Activated naive CD8-positive, alpha-beta T cell treated with anti-CD3 and anti-CD28 coated beads, Interleukin-2, amount 10 ng/mL, durations not matched to agents 7 days and 5 days (primary cell): ENCODE measurements at regions not wholly inside any gene's neighbourhood (a gene's known extent, or its start where the extent isn't known, plus 50 kb on each side); places are given as distances from the start of the nearest gene placed in this dataset.
"Not testable (repeated sequence)": the region's sequence is repeated elsewhere in the genome, so short reads cannot be mapped to it uniquely, and the experiment has no call there.

Source experiments
- ATAC-seq: fragments of 150-1000 bp; cut with Tn5 transposase; one replicate; pipeline ENCODE4 v1.10.0; 2021; ENCODE audit warnings: low read depth, moderate library complexity
- POLR2A ChIA-PET: fragments of 350-600 bp; sonication (Branson Sonifier 250); formaldehyde crosslinking; loops from one replicate; lab custom pipeline; 2021; ENCODE audit warnings: antibody characterized with exemption; lab: Charles Lee
- DNase-seq: peaks from one replicate; pipeline ENCODE4 v3.0.0; 2021
- H3K27ac Mint-ChIP-seq: one replicate; pipeline ENCODE4 v1.8.0; 2022; ENCODE audit warnings: mild to moderate bottlenecking, mixed read lengths
- H3K27me3 Mint-ChIP-seq: one replicate; pipeline ENCODE4 v1.8.0; 2022; ENCODE audit warnings: mild to moderate bottlenecking, moderate library complexity, mixed read lengths
- H3K36me3 Mint-ChIP-seq: one replicate; pipeline ENCODE4 v1.8.0; 2021; ENCODE audit warnings: mild to moderate bottlenecking, mixed read lengths
- H3K4me1 Mint-ChIP-seq: one replicate; pipeline ENCODE4 v1.8.0; 2021; ENCODE audit warnings: mixed read lengths
- H3K4me3 Mint-ChIP-seq: one replicate; pipeline ENCODE4 v1.8.0; 2022; ENCODE audit warnings: mild to moderate bottlenecking, moderate library complexity, mixed read lengths
- H3K9me3 Mint-ChIP-seq: one replicate; pipeline ENCODE4 v1.8.0; 2021; ENCODE audit warnings: mixed read lengths

- H3K4me3 Mint-ChIP-seq, H3K9me3 Mint-ChIP-seq, H3K27me3 Mint-ChIP-seq, H3K36me3 Mint-ChIP-seq, ATAC-seq, DNase-seq, H3K27ac Mint-ChIP-seq: not testable (repeated sequence)
- POLR2A ChIA-PET: interaction anchor here (0.7 to 1.4 kb wide), 2 partner anchors 22 to 35 kb away, joined by 3 to 4 read pairs; no protein-coding TSS in a partner anchor
- peaks cover 39% of the 10 kb centered on the region for H3K4me1 Mint-ChIP-seq
Measured at GRCh38 chr1:192517716-192518355, 57.7 kb upstream of the RGS1 start.

GRCh38 chr1:192518700-192519099, 56.9 kb upstream of the RGS1 start:
- no peaks in the 10 kb centered on the region for H3K9me3 Mint-ChIP-seq
- H3K27ac Mint-ChIP-seq: no peak overlapping the region
- peaks cover 2% of the 10 kb centered on the region for H3K27me3 Mint-ChIP-seq
- H3K36me3 Mint-ChIP-seq: peaks cover 1% of the 10 kb centered on the region
- POLR2A ChIA-PET: no interaction called here
- no peak for ATAC-seq
- no peak for DNase-seq
- no peak overlapping the region for H3K4me3 Mint-ChIP-seq
- H3K4me1 Mint-ChIP-seq: peaks cover 34% of the 10 kb centered on the region

GRCh38 chr1:192521734-192522133, 53.8 kb upstream of the RGS1 start:
- no peak overlapping the region for H3K4me3 Mint-ChIP-seq
- ATAC-seq (no peak), DNase-seq (no peak)
- no peak overlapping the region for H3K27ac Mint-ChIP-seq
- H3K4me1 Mint-ChIP-seq: peaks cover 26% of the 10 kb centered on the region
- POLR2A ChIA-PET: no interaction called here
- no peaks in the 10 kb centered on the region for H3K27me3 Mint-ChIP-seq
- H3K36me3 Mint-ChIP-seq: peaks cover 7% of the 10 kb centered on the region
- H3K9me3 Mint-ChIP-seq: no peaks in the 10 kb centered on the region

GRCh38 chr1:192522673-192523072, 52.9 kb upstream of the RGS1 start:
- POLR2A ChIA-PET: no interaction called here
- H3K9me3 Mint-ChIP-seq: no peaks in the 10 kb centered on the region
- no peak overlapping the region for H3K4me3 Mint-ChIP-seq
- peaks cover 6% of the 10 kb centered on the region for H3K36me3 Mint-ChIP-seq
- no peak for ATAC-seq
- H3K27me3 Mint-ChIP-seq: no peaks in the 10 kb centered on the region
- peaks cover 18% of the 10 kb centered on the region for H3K4me1 Mint-ChIP-seq
- no peak overlapping the region for H3K27ac Mint-ChIP-seq
- DNase-seq: no peak

GRCh38 chr1:192524223-192524622, 51.4 kb upstream of the RGS1 start:
- ATAC-seq (no peak), DNase-seq (no peak)
- H3K36me3 Mint-ChIP-seq: peaks cover 6% of the 10 kb centered on the region
- H3K27ac Mint-ChIP-seq: no peak overlapping the region
- H3K4me1 Mint-ChIP-seq: peaks cover 17% of the 10 kb centered on the region
- no peak overlapping the region for H3K4me3 Mint-ChIP-seq
- no peaks in the 10 kb centered on the region for H3K9me3 Mint-ChIP-seq
- POLR2A ChIA-PET: no interaction called here
- H3K27me3 Mint-ChIP-seq: no peaks in the 10 kb centered on the region
